Panc1 (cell line): ENCODE measurements at regions not wholly inside any gene's neighbourhood (a gene's known extent, or its start where the extent isn't known, plus 50 kb on each side); places are given as distances from the start of the nearest gene placed in this dataset.

Source experiments
- ATAC-seq: fragments of 200-7000 bp; cut with Tn5 transposase; 2 replicates; pipeline ENCODE4 v1.9.1; 2020; ENCODE audit warnings: mild to moderate bottlenecking, moderate library complexity
- BruUV-seq: library from RNA; stranded (reverse); fragments of 400-500 nt; replicated peaks from 2 replicates; lab custom pipeline; 2021; lab: Mats Ljungman, UMichigan
- CTCF ChIA-PET: fragments of 300-600 bp; sonication (Branson Sonifier 250); formaldehyde crosslinking; loops from one replicate; lab custom pipeline; 2022; ENCODE audit warnings: antibody characterized with exemption; lab: Charles Lee
- POLR2A ChIA-PET: fragments of 300-600 bp; sonication (Branson Sonifier 250); formaldehyde crosslinking; loops from one replicate; lab custom pipeline; 2022; ENCODE audit warnings: antibody characterized with exemption; lab: Charles Lee
- DNase-seq: peaks from one replicate; pipeline ENCODE4 v3.0.0-alpha.2; 2010; ENCODE audit warnings: low read depth, low spot score
- H3K27ac ChIP-seq: 2 replicates; pipeline ENCODE4 v1.5.1; 2011; ENCODE audit warnings: mild to moderate bottlenecking, low read length, inconsistent platforms
- H3K27me3 ChIP-seq: fragments of 200-500 bp; sonication (Bioruptor generic); 2 replicates; pipeline ENCODE4 v1.6.0; 2014; ENCODE audit warnings: low read length, inconsistent platforms; ENCODE audit not compliant: control insufficient read depth, insufficient read depth
- H3K36me3 ChIP-seq: fragments of 200-500 bp; sonication (Bioruptor generic); 2 replicates; pipeline ENCODE4 v1.5.1; 2014; ENCODE audit warnings: inconsistent platforms, mild to moderate bottlenecking, low read length, moderate library complexity; ENCODE audit not compliant: control insufficient read depth, insufficient read depth
- H3K4me1 ChIP-seq: 2 replicates; pipeline ENCODE4 v1.5.1; 2011; ENCODE audit warnings: inconsistent platforms, mild to moderate bottlenecking, low read length, moderate library complexity; ENCODE audit not compliant: control insufficient read depth, insufficient read depth
- H3K4me3 ChIP-seq, 2 experiments: 2 replicates each; pipeline ENCODE4 v1.5.1; 2011 to 2012; ENCODE audit warnings: low read depth in 2 of 2, low read length in 2 of 2, mild to moderate bottlenecking in 2 of 2, inconsistent platforms in 1 of 2, moderate library complexity in 1 of 2
- H3K9me3 ChIP-seq: fragments of 200-500 bp; sonication (Bioruptor generic); 2 replicates; pipeline ENCODE4 v1.5.1; 2014; ENCODE audit warnings: low read depth, mild to moderate bottlenecking, inconsistent platforms, low read length, moderate library complexity; ENCODE audit not compliant: control insufficient read depth, insufficient read depth
- CTCF ChIP-seq: fragments of 450-650 bp; IDR thresholded peaks from 2 replicates; pipeline ENCODE4 v1.5.1; 2017; ENCODE audit warnings: mild to moderate bottlenecking
- POLR2AphosphoS5 ChIP-seq: IDR thresholded peaks from 2 replicates; pipeline ENCODE4 v1.6.1; 2012; ENCODE audit warnings: mild to moderate bottlenecking, low read depth, low read length, moderate library complexity
- REST ChIP-seq, 2 experiments: IDR thresholded peaks; 2 replicates each; pipeline ENCODE4 v1.6.1; 2011 to 2012; ENCODE audit warnings: low read depth in 2 of 2, control low read depth in 1 of 2, low read length in 1 of 2, mild to moderate bottlenecking in 1 of 2, moderate library complexity in 1 of 2; ENCODE audit not compliant: insufficient read depth in 1 of 2
- SIN3A ChIP-seq: IDR thresholded peaks from 2 replicates; pipeline ENCODE4 v1.6.1; 2012; ENCODE audit warnings: low read depth, mild to moderate bottlenecking, low read length, moderate library complexity, borderline replicate concordance; ENCODE audit not compliant: insufficient read depth
- TCF7L2 ChIP-seq: IDR thresholded peaks from 2 replicates; pipeline ENCODE4 v1.6.1; 2011; ENCODE audit warnings: mild to moderate bottlenecking, low read depth, low read length, inconsistent platforms
- in situ Hi-C: cut with HindIII; loops from 2 replicates; pipeline ENCODE4 v1.10.0; 2016; ENCODE audit warnings: low sequenced_read_pairs, low pct_unique_long_range_greater_than_20kb
- intact Hi-C: fragments of 100-400 bp; cut with micrococcal nuclease; formaldehyde crosslinking; loops from one replicate; pipeline ENCODE4 v1.10.0; 2022; ENCODE audit not compliant: unreplicated experiment

GRCh38 chr7:115546790-115547189 lies 483.8 kb downstream of the TFEC start:
- Histone ChIP-seq H3K27me3 (no peaks in the 10 kb centered on the region; the same call in 1 of the 2 replicates), H3K4me1 (no peaks in the 10 kb centered on the region), H3K27ac (no peak overlapping the region), H3K9me3 (no peaks in the 10 kb centered on the region), H3K36me3 (no peaks in the 10 kb centered on the region), H3K4me3 (no peak overlapping the region)
- no TSS peak for BruUV-seq
- no peak for TF ChIP-seq REST (IDR thresholded peaks at IDR 0.05; ENCODE audit: insufficient read depth in 1 of 2, low read depth in 2 of 2, low read length in 1 of 2)
- TF ChIP-seq POLR2AphosphoS5 = no peak
- TF ChIP-seq TCF7L2 = no peak
- no peak for TF ChIP-seq CTCF
- TF ChIP-seq SIN3A = no peak
- ATAC-seq = no peak
- ChIA-PET CTCF (no interaction called here), POLR2A (no interaction called here)
- DNase-seq = no peak
- in situ Hi-C loops (no loop called here), intact Hi-C loops (no loop called here)

- ChIA-PET CTCF (no interaction called here), POLR2A (no interaction called here)
- in situ Hi-C loops (no loop called here), intact Hi-C loops (no loop called here)
- Histone ChIP-seq H3K4me1 (no peaks in the 10 kb centered on the region), H3K27me3 (no peaks in the 10 kb centered on the region), H3K4me3 (no peak overlapping the region), H3K27ac (no peak overlapping the region), H3K9me3 (no peaks in the 10 kb centered on the region), H3K36me3 (no peaks in the 10 kb centered on the region)
- ATAC-seq (no peak), DNase-seq (no peak)
- no TSS peak for BruUV-seq
- TF ChIP-seq POLR2AphosphoS5 (no peak), CTCF (no peak), SIN3A (no peak), TCF7L2 (no peak)
Measured at GRCh38 chr7:115533785-115534184, 496.8 kb downstream of the TFEC start.
